HG03064 (cell line): ENCODE measurements at regions not wholly inside any gene's neighbourhood (a gene's known extent, or its start where the extent isn't known, plus 50 kb on each side); places are given as distances from the start of the nearest gene placed in this dataset.

Experiments
- ATAC-seq: cut with Tn5 transposase; IDR thresholded peaks from one replicate; pipeline ENCODE4 v1.9.1; 2021; ENCODE audit warnings: low read depth; ENCODE audit not compliant: unreplicated experiment

DNA sequence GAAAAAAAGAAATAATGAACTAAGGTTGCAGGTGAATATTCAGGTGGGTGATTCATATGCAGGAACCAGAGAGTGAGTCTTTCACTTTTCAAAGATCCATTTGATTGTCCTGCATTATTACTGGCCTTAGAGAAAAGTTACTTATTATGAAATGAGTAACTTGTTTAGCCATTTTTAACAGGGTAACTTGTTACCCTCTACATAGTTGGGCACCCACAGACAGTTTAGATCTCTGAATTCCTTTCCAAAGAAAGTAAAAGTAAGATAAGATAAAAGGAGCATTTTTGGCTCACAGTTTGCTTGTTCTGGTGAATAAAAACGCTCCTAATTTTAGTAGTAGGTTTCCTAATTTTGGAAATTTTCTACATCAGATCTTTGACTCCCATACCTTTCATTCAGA lies 54.1 kb upstream of the DAB2 start:
- ATAC-seq = no peak

DNA sequence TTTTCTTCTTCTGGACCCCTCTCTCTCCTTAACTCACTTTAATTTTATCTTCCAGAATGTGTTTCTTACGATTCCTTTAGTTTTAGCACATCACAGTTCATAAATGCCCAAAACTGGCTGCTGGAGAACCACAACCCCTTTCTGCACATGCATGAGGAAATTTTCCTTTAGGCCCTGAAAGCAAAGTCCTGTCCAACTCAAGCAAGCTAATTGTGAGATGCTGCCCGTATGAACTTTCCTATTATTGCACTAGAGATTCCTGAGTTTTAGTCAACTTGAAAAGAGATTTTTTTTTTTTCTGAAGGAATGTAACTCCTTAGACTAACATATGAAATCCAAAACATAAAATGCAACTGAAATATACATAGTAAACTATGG lies 52.1 kb upstream of the DAB2 start:
- ATAC-seq = no peak

DNA sequence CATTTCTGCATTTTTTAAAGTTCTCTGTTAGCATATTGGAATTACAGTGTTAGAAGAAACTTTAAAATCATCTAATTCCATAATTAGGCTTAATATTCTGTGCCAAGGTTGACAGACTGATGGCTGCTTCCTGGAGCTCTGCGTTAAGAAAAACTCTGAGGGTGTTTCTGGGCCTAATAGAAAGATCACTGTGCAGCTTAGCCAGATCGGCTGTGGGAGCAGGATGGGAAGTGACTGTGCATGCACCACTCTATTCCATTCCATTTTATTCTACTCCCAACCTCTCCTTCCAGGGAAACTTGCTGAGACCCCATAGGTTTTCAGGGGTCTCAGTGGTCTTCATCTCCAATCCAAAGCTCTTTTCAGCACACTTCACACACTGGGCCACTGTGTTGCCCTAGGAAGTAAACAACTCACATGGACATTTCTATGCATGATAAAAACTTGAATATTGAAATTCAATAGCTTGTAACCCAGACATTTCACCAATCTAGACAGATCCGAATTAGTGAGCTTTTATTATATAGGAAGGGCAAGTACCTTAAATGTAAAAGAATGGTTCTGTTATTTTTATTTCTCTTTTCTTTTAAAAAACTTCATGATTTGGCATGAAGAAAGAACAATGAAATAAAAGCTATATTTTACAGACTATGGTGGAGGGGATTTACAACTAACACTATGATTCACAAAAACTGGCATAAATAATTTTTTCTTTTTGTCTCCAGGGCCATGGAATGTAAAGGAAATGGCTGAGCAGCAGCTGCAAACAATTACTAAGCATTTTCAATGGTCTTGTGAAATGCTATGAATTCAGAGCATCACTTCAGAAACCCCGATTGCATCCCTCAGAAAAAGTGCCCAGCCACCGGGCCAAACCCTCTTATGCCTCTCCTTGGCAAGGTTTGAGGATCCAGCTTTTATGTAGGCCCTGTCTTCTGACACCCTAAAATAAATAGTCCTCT lies 51.4 kb upstream of the DAB2 start:
- no peak for ATAC-seq

DNA sequence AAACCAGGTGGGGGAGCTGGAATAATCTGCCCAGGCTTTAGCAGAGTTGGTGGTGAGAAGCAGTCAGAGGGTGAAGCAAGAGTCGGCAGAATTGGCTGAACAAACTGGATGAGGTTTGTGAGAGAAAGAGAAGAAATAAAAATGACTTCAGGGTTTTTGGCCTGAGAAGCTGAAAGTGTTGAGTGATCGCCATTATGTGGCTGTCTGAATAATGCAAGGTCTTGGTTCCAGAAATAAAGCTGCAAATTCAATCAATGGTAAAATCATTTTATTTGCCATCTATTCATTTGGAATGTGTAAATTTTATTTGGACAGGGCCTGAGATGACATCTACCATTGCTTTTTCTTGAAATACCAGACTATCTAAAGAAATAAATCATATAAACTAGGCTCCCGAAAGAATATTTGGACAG lies 50.4 kb upstream of the DAB2 start:
- ATAC-seq = no peak
